Frontal cortex (tissue), 3 donors: ENCODE measurements at regions not wholly inside any gene's neighbourhood (a gene's known extent, or its start where the extent isn't known, plus 50 kb on each side); places are given as distances from the start of the nearest gene placed in this dataset.
"Not testable (repeated sequence)": the region's sequence is repeated elsewhere in the genome, so short reads cannot be mapped to it uniquely, and the experiment has no call there.

Experiments
- DNase-seq, 2 donors: peaks; one replicate each; pipeline ENCODE4 v3.0.0; 2012; ENCODE audit warnings: low spot score in 2 of 2
- FAIRE-seq: peaks from 2 replicates; lab custom pipeline; 2012; peaks lifted over from hg19 to GRCh38; lab: Jason Lieb, UNC
- donor health status: control.
- donor health status: control.
- donor health status: control.

DNA sequence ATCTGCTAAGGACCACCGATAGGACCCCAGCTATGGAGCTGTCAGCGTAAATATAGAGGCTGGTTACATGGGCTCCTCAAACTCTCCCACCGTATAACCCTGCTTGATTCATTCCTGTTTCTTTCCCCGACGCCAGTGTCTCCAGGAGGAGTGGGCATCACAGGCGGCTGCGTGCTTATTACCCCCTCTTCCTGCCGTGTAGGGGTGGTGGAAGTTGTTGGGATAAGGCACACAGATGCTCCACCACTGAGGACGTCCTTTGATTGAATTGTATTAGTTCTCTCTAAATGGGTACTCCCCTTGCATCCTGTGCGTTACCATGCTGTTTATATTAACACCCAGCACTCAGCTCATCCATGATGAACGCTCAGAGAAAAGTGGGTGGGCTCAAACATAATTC is 104.6 kb downstream of the ZBTB18 start:
- no peak for FAIRE-seq
- DNase-seq = no peak

DNA sequence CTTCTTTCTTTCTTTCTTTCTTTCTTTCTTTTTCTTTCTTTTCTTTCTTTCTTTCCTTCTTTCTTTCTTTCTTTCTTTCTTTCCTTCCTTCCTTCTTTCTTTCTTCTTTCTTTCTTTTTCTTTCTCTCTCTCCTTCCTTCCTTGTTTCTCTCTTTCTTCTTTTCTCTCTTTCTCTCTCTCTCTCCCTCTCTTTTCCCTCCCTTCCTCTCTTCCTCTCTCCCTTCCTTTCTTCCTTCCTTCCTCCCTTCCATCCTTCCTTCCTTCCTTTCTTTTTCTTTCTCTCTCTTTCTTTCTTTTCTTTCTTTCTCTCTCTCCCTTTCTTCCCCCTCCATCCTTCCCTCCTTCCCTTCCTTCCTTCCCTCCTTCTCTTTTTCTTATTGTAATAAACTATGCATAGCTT is 105.5 kb downstream of the ZBTB18 start:
- DNase-seq, FAIRE-seq: not testable (repeated sequence)

DNA sequence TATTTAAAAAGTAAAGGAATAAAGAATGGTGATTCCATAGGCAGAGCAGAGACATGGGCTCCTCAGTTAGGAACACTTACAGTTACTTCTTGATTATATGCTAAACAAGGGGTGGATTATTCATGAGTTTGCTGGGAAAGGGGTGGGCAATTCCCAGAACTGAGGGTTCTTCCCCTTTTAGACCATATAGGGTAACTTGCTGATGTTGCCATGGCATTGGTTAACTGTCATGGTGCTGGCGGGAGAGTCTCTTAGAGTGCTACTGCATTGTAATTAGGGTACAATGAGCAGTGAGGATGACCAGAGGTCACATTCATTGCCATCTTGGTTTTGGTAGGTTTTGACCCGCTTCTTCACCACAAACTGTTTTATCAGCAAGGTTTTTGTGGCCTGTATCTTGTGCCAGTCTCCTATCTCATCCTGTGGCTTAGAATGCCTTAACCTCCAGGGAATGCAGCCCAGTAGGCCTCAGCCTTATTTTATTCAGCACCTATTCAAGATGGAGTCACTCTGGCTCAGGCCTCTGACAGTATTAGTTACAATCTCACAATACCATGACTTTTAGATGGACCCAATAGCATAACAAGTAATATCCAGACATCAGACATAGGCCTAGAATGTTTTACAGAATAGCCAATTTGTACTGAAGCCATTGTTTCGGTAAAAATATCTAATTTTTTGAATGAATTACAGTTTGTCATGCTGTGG is 106.8 kb downstream of the ZBTB18 start:
- DNase-seq = no peak
- FAIRE-seq = no peak

DNA sequence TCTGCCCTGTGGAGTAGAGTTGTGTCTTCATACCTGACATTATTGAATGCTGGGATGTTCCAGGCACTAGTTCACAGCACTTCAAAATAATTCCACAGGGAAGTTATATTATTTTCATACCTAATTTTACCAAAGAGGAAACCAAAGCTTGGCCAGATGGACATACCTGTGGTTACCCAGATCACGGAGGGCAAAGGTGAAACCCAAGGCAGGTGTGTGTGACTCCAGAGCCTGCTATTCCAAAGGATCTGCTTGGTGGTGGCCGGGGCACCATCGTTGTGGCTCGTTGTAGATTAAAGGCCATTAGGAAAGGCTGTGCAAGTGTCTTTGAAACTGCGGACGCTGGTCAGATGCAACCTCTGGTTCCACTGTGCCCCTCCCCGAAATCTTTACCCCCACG is 108.6 kb downstream of the ZBTB18 start:
- no peak for DNase-seq
- FAIRE-seq = no peak

DNA sequence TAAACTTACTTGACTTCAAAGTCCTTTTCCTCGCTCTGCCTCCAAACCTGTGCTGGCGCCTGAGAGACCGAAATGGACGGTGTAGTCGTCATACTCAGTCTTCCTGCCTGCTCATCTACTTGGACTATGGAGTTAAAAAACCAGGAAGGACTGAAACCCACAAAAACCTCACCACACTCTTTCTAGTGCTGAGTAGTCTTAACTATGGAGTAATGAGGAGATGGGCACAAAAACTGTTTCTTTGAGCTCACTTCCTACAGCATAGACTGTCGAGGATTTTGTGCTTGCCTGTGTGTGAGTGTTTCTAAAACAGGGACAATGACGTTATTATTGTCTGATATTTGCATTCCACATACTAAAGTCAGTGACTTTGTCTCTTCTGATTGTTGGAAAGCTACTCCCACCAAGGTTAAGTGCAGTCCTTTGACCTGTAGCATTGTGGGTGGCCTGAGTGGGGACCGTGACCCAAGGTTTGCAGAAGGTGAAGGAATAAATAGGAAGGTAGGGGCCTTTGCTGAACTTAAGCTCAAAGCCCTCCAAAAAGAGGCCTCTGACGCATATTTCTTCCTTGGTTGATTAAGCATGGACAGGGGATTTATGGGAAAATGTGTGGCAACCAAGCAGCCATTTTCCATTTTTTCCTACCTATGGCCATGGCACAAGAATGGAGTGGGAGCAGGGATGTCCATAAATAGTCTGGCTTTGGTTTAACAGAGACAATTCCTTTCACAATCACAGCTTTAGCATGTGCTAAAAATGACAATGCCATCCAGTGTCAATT is 109.6 kb downstream of the ZBTB18 start:
- DNase-seq (no peak), FAIRE-seq (no peak)

DNA sequence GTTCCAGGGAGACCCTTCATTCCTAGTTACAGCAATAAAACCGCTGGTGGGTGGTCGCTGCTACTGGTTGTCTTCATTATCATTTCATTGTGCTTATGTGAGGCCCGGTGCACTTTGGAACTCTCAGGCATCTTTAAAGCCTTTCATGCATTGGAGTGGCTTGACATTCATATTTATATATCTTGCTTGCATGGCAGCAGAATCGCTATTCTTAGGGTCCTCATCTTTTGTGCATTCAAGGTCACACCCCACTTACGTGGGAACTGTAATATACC is 110.1 kb downstream of the ZBTB18 start:
- DNase-seq (no peak), FAIRE-seq (no peak)

DNA sequence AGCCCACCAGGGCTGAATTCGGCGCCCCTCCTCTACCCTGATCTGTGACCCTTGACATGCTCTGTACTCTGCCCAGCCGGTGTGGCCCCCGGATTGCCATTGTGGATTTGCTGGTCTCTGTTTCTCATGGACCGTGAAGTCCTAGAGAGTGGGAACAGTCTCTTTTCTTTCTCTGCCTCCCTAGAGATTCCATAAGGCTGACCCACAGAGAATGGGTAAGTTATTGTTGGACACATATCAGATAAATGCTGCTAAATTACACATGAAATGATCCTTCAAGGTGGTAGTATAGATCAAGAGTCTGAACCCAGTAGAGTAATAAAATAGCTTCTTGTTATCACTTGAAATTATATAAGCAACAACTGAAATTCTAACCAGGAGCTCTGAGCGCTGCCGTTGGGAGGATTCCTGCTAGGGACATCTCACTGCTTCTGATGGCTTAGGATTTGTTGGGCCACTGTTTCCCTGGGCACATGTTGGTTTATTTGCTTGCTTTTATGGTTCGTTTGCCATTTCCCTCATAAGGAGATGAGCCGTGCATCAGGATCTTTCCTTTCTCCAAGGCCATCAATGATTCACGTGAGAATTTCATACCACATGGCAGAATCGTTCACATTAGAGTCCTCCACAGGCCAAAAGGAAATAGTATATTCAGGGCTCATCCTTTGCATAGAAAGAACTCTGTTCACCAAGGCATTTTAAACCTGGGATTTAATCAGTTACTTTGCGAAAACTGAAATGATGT is 111.9 kb downstream of the ZBTB18 start:
- DNase-seq (no peak), FAIRE-seq (no peak)

DNA sequence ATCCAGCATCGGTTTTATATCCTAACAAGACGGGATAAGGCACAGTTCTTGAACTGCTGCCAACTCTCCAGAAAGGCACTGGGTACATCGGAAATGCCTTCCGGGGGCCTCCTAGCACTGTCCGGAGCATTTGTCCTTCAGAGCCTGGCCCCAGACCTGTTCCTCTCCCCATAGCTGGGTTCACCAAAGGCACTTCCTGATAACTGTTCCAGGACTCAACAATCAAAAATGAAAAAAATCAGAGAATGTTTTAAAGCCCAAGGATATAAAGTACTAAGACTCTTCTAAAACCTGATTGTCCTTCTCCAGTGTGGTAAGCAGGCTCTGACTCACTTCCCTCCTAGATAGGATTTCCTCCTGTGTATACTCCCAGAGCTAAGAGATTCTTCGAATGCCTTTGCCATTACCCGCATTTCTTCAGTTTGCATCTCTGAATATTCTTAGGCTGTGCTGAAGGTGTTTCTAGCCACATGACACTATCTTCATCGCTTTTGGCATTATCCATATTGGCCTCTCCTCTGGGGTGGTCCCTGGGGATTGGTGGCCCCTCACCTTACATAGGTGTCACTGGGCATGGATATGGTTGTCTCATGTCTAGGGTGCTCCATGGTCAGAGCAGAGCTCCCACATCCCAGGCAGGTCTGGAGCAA is 112.9 kb downstream of the ZBTB18 start:
- DNase-seq = no peak
- FAIRE-seq = no peak

DNA sequence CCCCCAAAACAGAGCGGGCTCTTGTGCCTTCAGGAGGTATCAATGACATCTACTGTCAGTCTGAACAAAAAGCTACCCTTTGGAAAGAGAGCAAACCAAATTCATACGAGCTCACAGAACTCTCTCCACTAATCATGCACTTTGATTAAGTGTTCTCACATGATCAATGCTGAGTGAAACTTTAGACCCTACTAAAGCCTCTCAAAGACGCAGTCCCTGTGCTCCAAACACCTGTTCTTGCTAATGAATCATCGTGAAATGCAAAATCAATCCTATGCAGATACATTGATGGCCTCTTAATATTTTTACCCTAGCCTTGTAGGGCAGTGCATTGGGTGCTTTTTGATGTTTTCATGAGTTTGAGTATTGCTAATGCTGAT is 113.4 kb downstream of the ZBTB18 start:
- DNase-seq (no peak), FAIRE-seq (no peak)

DNA sequence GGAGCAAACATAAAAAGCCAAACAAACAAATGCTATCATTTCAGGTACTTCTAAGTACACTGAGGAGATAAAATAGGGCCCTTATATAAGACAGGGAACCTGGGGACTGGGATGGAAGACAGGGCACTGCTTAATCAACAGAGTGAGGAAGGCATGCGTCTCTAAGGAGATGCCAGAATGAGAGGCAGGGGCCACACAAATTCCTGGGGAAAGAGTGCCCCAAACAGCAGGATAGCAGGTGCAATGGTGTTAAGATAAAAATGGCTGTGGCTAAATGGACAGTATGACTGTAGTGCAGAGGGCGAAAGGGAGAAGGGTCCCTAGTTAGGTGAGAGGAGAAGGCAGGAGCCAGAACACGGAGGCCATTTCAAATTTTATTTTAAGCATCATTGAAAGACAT is 113.9 kb downstream of the ZBTB18 start:
- DNase-seq = no peak
- no peak for FAIRE-seq

DNA sequence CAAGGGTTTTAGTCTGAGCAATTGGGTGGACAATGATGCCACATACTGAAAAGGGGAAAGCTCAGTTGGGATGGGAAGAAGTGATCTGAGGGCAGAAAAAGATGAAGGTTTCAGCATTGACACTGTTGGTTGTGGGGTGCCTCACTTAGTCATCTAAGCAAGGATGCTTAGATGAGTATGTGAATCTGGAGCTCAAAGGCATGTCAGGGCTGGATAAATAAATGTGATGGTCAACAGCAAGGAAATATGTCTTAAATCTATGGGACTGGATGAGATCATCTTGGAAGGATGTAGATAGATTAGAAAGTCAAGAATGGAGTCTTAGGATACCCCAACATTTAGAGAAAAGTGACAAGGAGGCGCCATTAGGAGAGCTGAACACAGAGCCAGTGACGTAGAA is 114.6 kb downstream of the ZBTB18 start:
- no peak for FAIRE-seq
- DNase-seq = no peak

DNA sequence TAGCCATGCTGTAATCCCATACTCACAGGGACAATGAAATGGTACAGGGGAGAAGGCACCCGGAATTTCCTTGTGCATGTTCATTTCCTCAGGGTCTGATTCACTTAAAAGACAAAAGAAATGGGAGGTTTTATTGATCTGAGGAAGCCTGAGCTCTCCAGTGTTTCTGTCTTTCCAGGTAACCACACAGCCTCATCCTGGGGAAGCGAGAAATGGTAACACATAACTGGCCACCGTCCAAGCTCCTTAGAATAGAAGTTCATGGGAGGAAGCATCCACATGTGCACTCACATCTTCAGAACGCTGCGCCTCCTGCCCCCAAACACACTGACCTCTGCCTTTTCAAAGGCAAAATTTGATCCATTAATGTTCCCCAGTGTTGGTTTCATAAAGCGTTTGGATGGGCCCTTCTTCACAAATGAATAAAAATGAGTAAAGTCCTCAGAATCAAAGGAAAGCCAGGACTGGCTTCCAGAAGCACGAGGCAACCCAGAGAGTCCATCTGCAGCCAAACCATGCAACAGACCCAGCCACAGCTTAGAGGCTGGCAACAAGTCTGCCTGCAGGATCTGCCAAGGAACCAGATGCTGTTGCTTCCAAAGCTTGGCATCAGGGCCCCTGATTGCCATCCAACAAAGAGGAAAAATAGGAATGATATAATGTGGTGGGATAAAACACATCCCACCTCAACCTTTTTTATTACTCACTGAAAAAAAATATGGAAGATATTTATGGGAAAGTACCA is 120.3 kb downstream of the ZBTB18 start:
- DNase-seq = no peak
- FAIRE-seq = no peak

DNA sequence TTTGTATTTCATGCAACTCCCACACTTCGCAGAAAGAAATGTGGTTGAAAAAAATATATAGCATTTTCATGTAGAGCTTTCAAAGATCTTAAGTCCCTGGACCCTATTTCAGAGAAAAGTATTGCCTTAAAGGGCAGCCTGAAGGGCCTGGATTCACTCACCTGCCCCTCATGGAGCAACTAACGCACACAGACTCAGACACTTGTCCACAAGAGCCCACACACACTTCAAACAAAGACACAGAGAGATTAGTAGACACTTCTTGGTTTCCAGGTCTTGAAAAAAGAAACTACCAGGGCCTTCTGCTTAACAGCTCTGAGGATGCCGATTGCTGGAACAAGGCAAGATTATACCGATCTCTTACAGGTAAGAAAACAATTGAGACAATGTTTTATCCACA is 122.2 kb downstream of the ZBTB18 start:
- no peak for DNase-seq
- no peak for FAIRE-seq

DNA sequence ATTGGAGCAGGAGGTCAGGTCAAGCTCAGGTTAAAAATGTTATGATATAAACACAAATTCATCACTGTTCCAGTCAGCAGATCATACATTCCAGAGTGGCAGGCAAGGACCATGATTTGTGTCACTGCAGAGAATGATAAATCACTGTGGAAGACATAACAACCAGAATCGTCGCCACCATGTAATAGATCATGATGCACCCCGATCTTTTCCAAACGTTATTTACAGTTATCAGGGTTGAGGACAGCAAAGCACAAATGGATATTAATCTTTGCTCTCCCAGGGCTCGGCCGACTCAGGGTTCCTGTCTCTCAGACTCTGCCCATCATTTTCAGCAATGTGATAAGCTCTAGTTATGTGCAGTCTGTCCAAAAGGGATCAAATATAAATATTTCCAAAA is 122.7 kb downstream of the ZBTB18 start:
- FAIRE-seq = no peak
- no peak for DNase-seq

DNA sequence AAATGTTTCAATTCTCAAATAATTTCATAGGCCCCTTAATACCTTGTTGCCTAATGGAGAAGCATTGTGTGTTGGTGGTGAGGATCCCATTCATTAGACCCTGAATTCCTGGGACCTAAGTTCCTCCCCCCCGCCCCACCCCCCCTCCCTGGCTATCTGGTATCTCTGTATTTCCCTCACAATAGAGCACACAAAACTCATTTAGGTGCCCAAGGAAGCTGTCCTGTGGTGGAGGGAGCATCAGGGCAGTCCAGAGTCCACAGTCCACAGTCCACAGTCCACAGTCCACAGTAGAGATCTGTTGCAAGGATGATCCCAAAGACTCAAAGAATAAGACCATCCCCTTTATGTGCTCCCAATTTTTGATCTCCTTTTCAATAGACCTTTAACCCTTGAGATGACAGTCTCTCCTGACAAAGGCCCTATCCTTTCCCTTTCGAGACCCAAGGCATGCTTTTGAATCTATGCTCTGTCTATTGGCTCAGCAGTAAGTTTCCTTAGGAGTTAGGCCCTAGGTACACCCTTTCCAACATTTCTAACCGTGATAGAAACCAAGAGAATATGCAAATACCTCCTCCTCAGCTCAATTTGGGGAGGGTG is 123.9 kb downstream of the ZBTB18 start:
- no peak for DNase-seq
- FAIRE-seq = no peak

DNA sequence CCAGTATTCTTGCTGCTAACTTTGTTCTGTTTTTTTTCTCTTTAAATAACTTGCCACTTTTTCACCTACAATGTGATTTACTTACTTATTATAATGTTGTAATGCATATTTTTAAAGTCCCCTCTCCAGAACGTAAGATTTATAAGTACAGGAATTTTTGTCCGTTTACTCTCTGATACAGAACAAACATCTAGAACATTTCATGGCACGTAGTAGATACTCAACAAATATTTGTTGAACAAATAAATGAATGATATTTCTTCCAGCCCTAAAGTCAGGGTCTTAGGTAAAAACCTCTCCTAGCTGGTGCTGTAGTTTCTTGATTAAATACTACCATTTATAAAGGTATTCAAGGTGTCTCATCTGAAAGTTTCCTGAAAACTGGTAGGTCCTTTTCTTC is 125.1 kb downstream of the ZBTB18 start:
- no peak for FAIRE-seq
- no peak for DNase-seq

DNA sequence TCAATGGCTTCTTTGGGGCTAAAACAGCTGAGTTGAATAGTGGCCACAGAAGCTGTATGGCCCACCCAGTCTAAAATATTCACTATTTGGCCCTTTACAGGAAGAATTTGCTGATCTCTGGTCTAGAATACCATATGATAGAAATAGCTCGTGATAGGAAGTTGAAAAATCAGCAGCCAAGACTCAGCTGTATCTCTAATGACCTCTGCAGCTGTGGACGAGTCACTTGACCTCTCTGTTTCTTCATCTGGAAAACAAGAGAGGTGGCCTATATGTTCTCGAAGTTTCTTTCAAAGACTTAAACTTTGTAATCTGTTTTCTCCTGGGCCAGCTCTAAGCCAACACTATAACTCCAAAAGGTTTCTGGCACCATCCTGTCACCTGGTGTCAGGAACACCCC is 129.2 kb downstream of the ZBTB18 start:
- no peak for FAIRE-seq
- DNase-seq = no peak

DNA sequence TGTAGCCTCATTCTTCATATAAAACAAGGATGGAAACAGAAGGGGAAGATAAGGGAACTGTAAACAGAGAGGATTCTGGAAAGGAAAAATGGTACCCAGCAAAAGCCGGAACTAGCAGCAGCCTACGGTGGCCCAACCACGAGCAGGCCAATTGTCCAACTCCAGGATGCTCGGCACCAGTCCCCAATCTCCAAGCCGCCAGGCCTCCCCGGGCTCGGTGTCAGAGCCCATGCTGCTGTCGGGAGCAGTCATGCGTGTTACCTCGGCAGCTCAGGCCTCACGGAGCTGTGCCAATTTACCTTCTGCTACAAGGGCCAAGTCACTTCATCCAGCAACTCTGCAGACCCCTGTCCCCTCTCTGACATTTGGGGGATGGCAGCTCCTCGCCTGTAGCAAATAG is 130.8 kb downstream of the ZBTB18 start:
- DNase-seq (no peak), FAIRE-seq (no peak)

DNA sequence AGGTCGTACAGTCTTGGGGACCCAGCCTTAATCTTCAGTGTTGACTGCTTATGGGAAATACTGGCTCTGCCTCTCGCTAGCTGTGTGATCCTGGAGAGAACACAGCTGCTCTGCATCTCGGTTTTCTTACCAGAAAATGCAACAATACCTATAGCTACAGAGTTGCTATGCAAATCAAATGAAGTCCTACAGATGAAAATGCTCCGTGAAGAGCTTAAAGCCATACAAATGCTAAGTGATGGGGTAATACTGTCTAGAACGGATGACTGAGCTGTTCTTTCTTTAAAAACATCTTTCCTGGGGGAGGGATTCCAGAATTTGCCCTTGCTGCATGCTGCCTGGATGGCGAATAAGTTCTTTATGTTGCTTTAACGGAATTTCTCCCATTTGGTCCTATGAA is 132.0 kb downstream of the ZBTB18 start:
- no peak for DNase-seq
- no peak for FAIRE-seq

DNA sequence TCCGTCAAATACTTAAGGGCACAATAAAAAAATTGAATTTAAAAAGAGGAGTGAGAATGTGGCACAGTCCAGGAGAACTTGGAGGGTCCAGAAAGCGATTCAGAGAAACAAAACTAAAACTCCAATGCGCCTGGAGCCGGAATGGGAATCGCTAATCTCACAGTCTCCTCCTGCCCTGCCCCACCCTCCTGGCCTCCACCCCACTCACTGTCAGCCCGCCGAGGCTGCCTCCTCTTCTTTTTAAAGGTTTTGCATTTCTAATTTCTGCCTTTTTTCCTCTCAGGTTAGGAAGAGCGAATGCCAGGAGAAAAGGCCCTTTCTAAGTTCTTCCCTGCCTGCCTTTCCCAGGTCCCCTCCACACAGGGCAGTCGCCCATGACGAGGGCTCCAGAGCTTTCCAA is 135.3 kb downstream of the ZBTB18 start:
- FAIRE-seq (no peak), DNase-seq (no peak)
